HG02938 (cell line): ENCODE measurements at regions not wholly inside any gene's neighbourhood (a gene's known extent, or its start where the extent isn't known, plus 50 kb on each side); places are given as distances from the start of the nearest gene placed in this dataset.

ENCODE experiments used
- ATAC-seq: cut with Tn5 transposase; IDR thresholded peaks from one replicate; pipeline ENCODE4 v1.9.1; 2021; ENCODE audit warnings: mild to moderate bottlenecking, moderate library complexity; ENCODE audit not compliant: unreplicated experiment

DNA sequence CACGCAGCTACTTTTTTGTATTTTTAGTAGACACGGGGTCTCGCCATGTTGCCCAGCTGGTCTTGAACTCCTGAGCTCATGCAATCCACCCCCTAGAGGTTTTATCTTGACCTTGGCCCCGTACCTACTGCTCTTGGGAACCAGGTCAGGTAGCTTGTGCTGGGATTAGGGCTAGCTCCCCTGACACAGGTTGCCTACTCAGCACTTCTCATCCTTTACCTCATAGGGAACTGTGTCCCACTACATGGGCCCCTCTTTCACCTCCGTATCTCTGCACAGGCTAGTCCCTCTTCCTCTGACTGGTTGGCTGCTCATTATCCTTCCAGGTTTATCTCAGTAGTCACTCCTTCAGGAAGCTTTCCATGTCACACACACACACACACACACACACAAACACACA, 58.0 kb upstream of the ITPRID1 start:
- ATAC-seq, result no peak

DNA sequence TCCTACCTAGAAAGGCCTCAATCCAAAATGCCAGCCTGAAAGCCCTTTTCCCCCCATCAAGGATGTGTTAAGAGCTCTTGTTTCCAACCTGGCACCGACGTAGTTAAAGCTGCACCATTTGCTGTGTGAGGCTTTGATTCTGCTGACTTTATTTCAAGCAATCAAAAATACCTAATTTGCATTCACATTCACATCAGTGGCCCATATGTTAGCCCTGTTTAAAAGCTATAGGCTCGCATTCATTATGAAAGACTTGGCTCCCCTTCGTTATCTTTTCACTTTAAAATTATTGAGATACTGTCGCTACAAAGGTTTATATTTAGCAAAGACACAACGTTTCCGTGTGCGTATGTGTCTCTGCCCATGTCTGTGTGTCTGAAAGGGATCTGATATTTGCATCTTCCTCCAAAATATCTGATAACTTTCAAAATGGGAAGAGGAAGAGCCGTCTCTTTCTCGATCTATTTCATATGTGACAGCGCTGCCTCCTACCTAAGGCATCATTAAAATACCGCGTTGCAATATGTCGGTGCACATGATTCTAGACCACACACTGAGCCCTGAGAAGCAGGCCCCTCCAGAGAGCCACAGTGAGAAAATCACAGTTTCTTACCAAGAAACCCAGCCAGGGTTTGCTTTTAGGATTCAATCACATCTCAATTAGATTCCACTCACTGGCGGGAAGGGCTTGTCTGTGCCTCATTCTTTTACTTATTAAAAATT, 57.1 kb upstream of the ITPRID1 start:
- no peak for ATAC-seq

DNA sequence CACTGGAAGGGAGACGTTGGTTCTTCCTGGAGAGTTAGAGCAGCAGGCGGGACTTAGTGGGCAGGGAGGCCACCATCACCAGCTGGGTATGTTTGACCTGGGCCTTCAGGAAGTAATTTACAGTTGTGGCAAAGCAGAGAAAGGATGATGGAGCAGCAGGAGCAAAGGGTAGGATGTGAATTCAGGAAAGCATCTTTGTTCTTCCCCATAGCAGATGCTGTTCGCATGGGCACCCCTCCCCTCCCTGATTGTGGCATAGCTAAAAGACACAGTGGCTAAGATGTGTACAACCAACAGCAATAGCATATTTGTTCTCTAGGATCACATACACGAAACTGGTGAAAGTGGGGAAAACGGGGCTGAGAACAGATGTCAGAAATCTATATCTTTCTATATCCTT, 56.3 kb upstream of the ITPRID1 start:
- no peak for ATAC-seq

DNA sequence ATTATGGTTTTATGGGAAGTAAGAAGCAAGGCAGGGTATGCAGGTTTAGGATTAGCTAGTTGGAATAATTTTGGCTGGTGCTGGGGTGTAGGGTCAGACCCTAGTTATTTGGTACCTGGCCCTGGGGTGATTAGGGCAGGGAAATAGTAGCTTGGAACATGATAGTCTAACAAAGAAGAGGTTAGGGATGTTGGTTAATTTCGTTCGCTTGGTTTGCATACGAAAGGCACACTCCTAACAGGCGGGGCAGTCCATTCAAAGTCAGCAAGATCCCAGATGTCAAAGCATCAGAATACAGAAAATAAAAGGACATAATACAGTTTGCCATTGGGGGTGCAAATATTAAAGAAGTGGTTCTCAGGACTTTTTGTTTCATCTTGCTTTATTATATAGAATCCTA, 55.7 kb upstream of the ITPRID1 start:
- no peak for ATAC-seq

DNA sequence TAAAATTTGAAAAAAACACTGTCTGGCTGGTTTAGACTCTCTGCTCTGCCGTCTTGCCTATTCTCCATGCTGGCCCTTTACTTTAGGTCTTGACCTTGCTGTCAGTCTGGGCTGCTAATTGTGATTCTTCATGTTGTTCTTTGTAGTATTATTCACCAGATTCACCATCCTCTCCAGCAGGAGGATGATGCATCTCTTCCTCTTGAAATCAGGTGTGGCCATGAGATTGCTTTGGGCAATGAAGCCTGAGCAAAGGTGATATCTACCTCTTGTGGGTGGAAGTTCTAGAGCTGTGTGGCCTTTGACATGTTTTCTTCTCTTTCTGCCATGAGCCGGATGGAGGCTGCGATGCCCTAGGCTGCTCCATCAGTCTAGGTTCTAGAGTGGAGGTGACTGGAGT, 51.3 kb upstream of the ITPRID1 start:
- no peak for ATAC-seq
